Osteoblast (primary cell): ENCODE measurements at regions not wholly inside any gene's neighbourhood (a gene's known extent, or its start where the extent isn't known, plus 50 kb on each side); places are given as distances from the start of the nearest gene placed in this dataset.

ENCODE experiments used
- DNase-seq: peaks from one replicate; pipeline ENCODE4 v3.0.0; 2011; ENCODE audit warnings: low spot score, mixed read lengths; ENCODE audit not compliant: insufficient read length; ENCODE audit errors: missing footprints
- H2AFZ ChIP-seq: 2 replicates; pipeline ENCODE4 v1.6.0; 2011; ENCODE audit warnings: mild to moderate bottlenecking, low read length
- H3K27ac ChIP-seq: 2 replicates; pipeline ENCODE4 v1.5.1; 2011; ENCODE audit warnings: mild to moderate bottlenecking, low read depth, low read length, moderate library complexity
- H3K27me3 ChIP-seq: 2 replicates; pipeline ENCODE4 v1.6.0; 2012; ENCODE audit warnings: mild to moderate bottlenecking, control low read depth, inconsistent platforms, low read length, moderate library complexity; ENCODE audit not compliant: insufficient read depth
- H3K36me3 ChIP-seq: 2 replicates; pipeline ENCODE4 v1.5.1; 2011; ENCODE audit warnings: mild to moderate bottlenecking, low read length, control low read depth, moderate library complexity; ENCODE audit not compliant: insufficient read depth
- H3K4me1 ChIP-seq: 2 replicates; pipeline ENCODE4 v1.5.1; 2011; ENCODE audit warnings: mild to moderate bottlenecking, low read length, control low read depth, moderate library complexity; ENCODE audit not compliant: insufficient read depth
- H3K4me2 ChIP-seq: 2 replicates; pipeline ENCODE4 v1.6.0; 2011; ENCODE audit warnings: mild to moderate bottlenecking, low read length; ENCODE audit not compliant: insufficient read depth
- H3K4me3 ChIP-seq: fragments of 200-600 bp; sonication (generic); 3 replicates; pipeline ENCODE4 v1.5.1; 2012; ENCODE audit warnings: mild to moderate bottlenecking, low read length, inconsistent platforms; ENCODE audit not compliant: insufficient read depth
- H3K79me2 ChIP-seq: 2 replicates; pipeline ENCODE4 v1.6.0; 2012; ENCODE audit warnings: mild to moderate bottlenecking, low read length, control low read depth, inconsistent platforms; ENCODE audit not compliant: insufficient read depth
- H3K9me3 ChIP-seq: 2 replicates; pipeline ENCODE4 v1.5.1; 2011; ENCODE audit warnings: low read depth, low read length, control low read depth
- H4K20me1 ChIP-seq: 2 replicates; pipeline ENCODE4 v1.6.0; 2012; ENCODE audit warnings: mild to moderate bottlenecking, low read length, control low read depth; ENCODE audit not compliant: insufficient read depth
- CTCF ChIP-seq: IDR thresholded peaks from 2 replicates; pipeline ENCODE4 v1.5.1; 2011; ENCODE audit warnings: mild to moderate bottlenecking, low read depth, low read length, moderate library complexity; ENCODE audit errors: extremely low read depth

GRCh38 chr9:116039893-116040292 lies 113.7 kb upstream of the PAPPA start:
- Histone ChIP-seq H3K27ac (no peak overlapping the region), H2AFZ (no peak overlapping the region), H3K36me3 (no peaks in the 10 kb centered on the region), H3K27me3 (no peaks in the 10 kb centered on the region), H3K4me1 (no peaks in the 10 kb centered on the region), H4K20me1 (no peaks in the 10 kb centered on the region), H3K9me3 (no peaks in the 10 kb centered on the region), H3K79me2 (no peaks in the 10 kb centered on the region), H3K4me2 (no peak overlapping the region), H3K4me3 (no peak overlapping the region)
- no peak for DNase-seq
- no peak for TF ChIP-seq CTCF

DNA sequence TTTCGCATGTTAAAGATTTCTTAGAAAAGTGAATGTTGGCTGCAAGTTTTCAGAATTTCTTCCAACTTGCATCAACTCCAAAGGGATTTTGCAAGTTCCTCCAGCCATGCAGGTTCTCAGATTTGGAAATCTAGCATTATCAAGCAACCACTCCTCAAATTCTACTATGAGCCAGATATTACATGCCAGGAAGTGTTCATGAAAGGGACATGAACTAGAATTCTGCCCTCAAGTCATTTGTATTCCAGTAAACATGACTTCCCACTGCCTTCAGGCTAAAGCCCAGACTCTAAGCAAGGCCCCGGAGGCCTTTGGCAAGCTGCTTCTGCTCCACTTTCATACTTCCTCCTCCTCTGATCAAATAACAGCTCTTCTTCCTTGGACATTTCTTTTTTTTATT lies 111.3 kb upstream of the PAPPA start:
- Histone ChIP-seq H3K4me2 (no peak overlapping the region), H2AFZ (no peak overlapping the region), H3K4me3 (no peak overlapping the region), H3K36me3 (no peaks in the 10 kb centered on the region), H3K27me3 (no peaks in the 10 kb centered on the region), H3K9me3 (no peaks in the 10 kb centered on the region), H3K27ac (no peak overlapping the region), H3K79me2 (no peaks in the 10 kb centered on the region), H4K20me1 (no peaks in the 10 kb centered on the region), H3K4me1 (no peaks in the 10 kb centered on the region)
- TF ChIP-seq CTCF: no peak
- no peak for DNase-seq

DNA sequence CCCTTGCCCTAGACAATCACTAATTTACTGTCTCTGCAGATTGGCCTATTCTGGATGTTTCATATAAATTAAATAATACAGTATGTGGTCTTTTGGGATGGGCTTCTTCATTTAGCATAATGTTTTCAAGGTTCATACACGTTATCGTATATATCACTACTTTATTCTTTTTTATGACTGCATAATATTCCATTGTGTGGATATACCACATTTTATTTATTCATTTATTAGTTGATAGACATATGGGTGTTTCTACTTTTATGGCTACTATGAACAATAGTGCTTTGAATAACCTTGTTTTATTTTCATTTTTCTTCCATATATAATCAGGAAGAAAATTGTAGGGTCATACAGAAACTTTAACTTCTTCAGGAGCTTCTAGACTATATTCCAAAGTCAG lies 108.5 kb upstream of the PAPPA start:
- no peaks in the 10 kb centered on the region for H3K79me2 ChIP-seq
- no peaks in the 10 kb centered on the region for H4K20me1 ChIP-seq
- no peak for DNase-seq
- H3K4me3 ChIP-seq: no peak overlapping the region
- H2AFZ ChIP-seq: no peak overlapping the region
- H3K36me3 ChIP-seq: no peaks in the 10 kb centered on the region
- no peaks in the 10 kb centered on the region for H3K9me3 ChIP-seq
- no peak for TF ChIP-seq CTCF
- no peaks in the 10 kb centered on the region for H3K27me3 ChIP-seq
- no peak overlapping the region for H3K4me2 ChIP-seq
- no peak overlapping the region for H3K27ac ChIP-seq
- H3K4me1 ChIP-seq: no peaks in the 10 kb centered on the region

DNA sequence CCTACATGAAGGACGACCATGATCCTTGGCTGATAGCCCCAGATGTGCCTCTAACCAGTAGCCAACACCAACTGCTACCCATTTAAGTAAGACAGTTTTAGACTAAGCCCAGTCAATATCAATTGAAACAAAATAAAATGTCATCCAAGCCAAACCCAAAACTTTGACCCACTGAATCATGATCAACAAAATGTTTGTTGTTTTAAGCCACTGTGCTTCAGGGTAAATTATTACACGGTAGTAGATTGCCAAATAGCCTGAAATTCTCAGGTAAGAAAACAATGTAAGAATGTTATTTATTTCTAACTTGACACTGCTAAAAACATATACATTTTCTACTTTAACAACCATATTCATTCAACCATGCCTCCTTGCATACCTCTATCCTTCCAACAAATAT lies 105.5 kb upstream of the PAPPA start:
- no peak overlapping the region for H3K4me2 ChIP-seq
- no peak for DNase-seq
- H3K79me2 ChIP-seq: no peaks in the 10 kb centered on the region
- H3K4me1 ChIP-seq: no peaks in the 10 kb centered on the region
- H3K27ac ChIP-seq: no peak overlapping the region
- H3K4me3 ChIP-seq: no peak overlapping the region
- no peak overlapping the region for H2AFZ ChIP-seq
- no peaks in the 10 kb centered on the region for H4K20me1 ChIP-seq
- no peaks in the 10 kb centered on the region for H3K9me3 ChIP-seq
- no peaks in the 10 kb centered on the region for H3K36me3 ChIP-seq
- H3K27me3 ChIP-seq: no peaks in the 10 kb centered on the region
- no peak for TF ChIP-seq CTCF
